Large intestine (tissue), 3 donors: ENCODE measurements at regions not wholly inside any gene's neighbourhood (a gene's known extent, or its start where the extent isn't known, plus 50 kb on each side); places are given as distances from the start of the nearest gene placed in this dataset.

Experiments used
- DNase-seq, 2 donors: peaks; one replicate each; pipeline versions ENCODE4 v3.0.0 to v3.0.0-alpha.2; 2013
- H3K27ac ChIP-seq: one replicate; pipeline ENCODE4 v1.5.1; 2013; ENCODE audit warnings: low read length
- H3K27me3 ChIP-seq: 2 replicates; pipeline ENCODE4 v1.6.1; 2013; ENCODE audit warnings: low read length; ENCODE audit not compliant: control insufficient read depth, insufficient read depth
- H3K36me3 ChIP-seq: 2 replicates; pipeline ENCODE4 v1.6.1; 2013; ENCODE audit warnings: low read length; ENCODE audit not compliant: control insufficient read depth, insufficient read depth
- H3K4me1 ChIP-seq: one replicate; pipeline ENCODE4 v1.6.1; 2013; ENCODE audit warnings: low read length; ENCODE audit not compliant: control insufficient read depth, insufficient read depth
- H3K4me3 ChIP-seq: one replicate; pipeline ENCODE4 v1.5.1; 2013; ENCODE audit warnings: low read length
- H3K9me3 ChIP-seq: one replicate; pipeline ENCODE4 v1.6.1; 2013; ENCODE audit warnings: mild to moderate bottlenecking, low read depth, low read length, moderate library complexity; ENCODE audit not compliant: control insufficient read depth
- WGBS: methylation state at CpG from one replicate; pipeline ENCODE4 v1.1.5; 2013; ENCODE audit warnings: low lambda C conversion rate; ENCODE audit not compliant: insufficient coverage; 5-methylcytosine and 5-hydroxymethylcytosine counted together

- H3K27me3 ChIP-seq, result no peaks in the 10 kb centered on the region
- peaks cover 4% of the 10 kb centered on the region for H3K9me3 ChIP-seq
- H3K4me3 ChIP-seq, result no peak overlapping the region
- no peaks in the 10 kb centered on the region for H3K4me1 ChIP-seq
- no CpG with 5 or more reads among the region's 2 CpGs for WGBS
- no peak overlapping the region for H3K27ac ChIP-seq
- peak in 1 of 2 donors; percentile 22 for DNase-seq
- no peaks in the 10 kb centered on the region for H3K36me3 ChIP-seq
Observed at GRCh38 chr2:6294791-6295190, 570.9 kb downstream of the CMPK2 start.

GRCh38 chr2:6297238-6297637, 568.5 kb downstream of the CMPK2 start:
- no peak for DNase-seq
- no peak overlapping the region for H3K27ac ChIP-seq
- no peaks in the 10 kb centered on the region for H3K4me1 ChIP-seq
- H3K36me3 ChIP-seq, result no peaks in the 10 kb centered on the region
- no CpG with 5 or more reads among the region's 4 CpGs for WGBS
- peaks cover 4% of the 10 kb centered on the region for H3K9me3 ChIP-seq
- H3K4me3 ChIP-seq, result no peak overlapping the region
- H3K27me3 ChIP-seq, result no peaks in the 10 kb centered on the region

DNA sequence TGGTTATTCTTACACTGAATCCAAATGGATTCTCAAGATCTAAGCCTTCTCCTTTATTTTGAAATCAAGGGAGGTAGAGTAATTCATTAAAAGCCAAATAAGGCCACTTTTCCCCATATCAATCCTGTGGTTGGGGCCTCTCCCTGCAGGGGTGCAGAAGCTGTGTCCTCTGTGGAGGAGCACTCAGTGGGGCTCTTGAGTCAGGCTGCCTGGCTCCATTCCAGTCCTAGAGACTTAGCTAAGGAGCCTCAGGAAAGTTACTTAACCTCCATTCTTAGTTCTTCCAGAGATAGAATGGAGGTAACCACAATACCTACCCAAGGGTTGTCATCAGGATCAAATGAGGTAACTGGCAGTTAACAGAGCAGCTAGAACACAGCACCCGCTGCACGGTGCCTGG, 564.3 kb downstream of the CMPK2 start:
- no peaks in the 10 kb centered on the region for H3K36me3 ChIP-seq
- WGBS, result no CpG with 5 or more reads among the region's 2 CpGs
- no peak overlapping the region for H3K27ac ChIP-seq
- H3K27me3 ChIP-seq, result no peaks in the 10 kb centered on the region
- H3K4me1 ChIP-seq, result no peaks in the 10 kb centered on the region
- no peak for DNase-seq
- no peaks in the 10 kb centered on the region for H3K9me3 ChIP-seq
- no peak overlapping the region for H3K4me3 ChIP-seq

DNA sequence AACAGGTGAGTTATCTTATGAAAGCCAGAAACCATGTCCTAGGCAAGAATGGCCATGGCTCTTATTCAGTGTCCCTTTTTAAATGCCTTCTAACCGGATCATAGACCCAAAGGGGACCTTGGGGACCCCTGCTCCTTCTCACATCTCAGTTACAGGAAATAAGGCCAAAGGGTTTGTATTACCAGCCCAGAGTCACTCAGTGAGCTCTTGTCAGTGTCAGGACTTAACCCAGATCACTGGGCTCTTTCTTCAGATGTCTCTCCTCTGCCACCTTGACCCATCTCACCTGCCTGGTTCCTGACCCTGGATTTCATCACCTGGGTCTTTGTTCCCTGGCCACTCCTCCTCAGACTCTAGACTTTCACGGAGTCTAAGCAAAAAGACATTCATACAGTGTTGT, 556.7 kb downstream of the CMPK2 start:
- no peak for DNase-seq
- no peak overlapping the region for H3K4me3 ChIP-seq
- H3K36me3 ChIP-seq, result no peaks in the 10 kb centered on the region
- no peaks in the 10 kb centered on the region for H3K4me1 ChIP-seq
- no peaks in the 10 kb centered on the region for H3K27me3 ChIP-seq
- H3K9me3 ChIP-seq, result no peaks in the 10 kb centered on the region
- no peak overlapping the region for H3K27ac ChIP-seq
- WGBS, result no CpG with 5 or more reads among the region's 2 CpGs

DNA sequence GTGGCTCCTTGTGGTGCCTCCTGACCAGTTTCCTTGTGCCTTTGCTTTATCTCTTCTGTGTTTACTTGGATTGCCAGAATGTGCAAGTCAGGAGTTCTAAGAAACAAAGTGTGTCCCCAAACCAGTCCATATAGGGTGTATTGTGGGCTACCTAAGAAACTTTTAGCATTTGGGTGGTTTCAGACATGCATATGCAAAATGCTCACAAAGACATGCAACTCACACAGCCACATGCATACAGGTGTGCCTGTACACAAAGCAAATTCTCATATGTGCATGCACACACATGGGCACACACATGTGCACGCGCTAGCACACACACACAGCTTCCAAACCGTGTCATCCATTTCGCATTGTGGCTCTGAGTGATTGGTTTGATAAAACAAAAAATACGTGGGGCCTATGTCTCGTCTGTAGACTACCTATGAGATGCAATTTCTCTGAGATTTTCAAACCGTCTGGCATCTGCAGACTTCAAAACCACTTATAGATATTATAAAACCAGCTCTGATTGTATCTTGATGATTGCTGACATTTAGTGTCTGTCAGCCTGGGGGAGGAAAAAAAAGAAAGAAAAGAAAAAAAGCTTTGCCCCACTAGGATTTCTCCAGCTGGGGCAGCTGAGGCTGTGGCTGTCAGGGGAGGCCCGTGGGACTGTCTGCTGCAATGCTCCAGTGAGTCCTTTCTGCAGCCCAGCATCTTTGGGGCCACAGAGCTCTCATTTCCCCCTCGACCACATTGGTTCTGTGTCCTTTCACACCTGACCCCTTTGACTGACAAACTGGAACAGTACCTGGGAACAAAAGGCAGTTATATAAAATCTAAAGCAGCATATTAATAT, 556.1 kb downstream of the CMPK2 start:
- WGBS, result 86% methylated on average over 1 of the region's 9 CpGs
- Histone ChIP-seq H3K4me1 (no peaks in the 10 kb centered on the region), H3K36me3 (no peaks in the 10 kb centered on the region), H3K9me3 (no peaks in the 10 kb centered on the region), H3K27me3 (no peaks in the 10 kb centered on the region), H3K4me3 (no peak overlapping the region), H3K27ac (no peak overlapping the region)
- DNase-seq, result no peak

DNA sequence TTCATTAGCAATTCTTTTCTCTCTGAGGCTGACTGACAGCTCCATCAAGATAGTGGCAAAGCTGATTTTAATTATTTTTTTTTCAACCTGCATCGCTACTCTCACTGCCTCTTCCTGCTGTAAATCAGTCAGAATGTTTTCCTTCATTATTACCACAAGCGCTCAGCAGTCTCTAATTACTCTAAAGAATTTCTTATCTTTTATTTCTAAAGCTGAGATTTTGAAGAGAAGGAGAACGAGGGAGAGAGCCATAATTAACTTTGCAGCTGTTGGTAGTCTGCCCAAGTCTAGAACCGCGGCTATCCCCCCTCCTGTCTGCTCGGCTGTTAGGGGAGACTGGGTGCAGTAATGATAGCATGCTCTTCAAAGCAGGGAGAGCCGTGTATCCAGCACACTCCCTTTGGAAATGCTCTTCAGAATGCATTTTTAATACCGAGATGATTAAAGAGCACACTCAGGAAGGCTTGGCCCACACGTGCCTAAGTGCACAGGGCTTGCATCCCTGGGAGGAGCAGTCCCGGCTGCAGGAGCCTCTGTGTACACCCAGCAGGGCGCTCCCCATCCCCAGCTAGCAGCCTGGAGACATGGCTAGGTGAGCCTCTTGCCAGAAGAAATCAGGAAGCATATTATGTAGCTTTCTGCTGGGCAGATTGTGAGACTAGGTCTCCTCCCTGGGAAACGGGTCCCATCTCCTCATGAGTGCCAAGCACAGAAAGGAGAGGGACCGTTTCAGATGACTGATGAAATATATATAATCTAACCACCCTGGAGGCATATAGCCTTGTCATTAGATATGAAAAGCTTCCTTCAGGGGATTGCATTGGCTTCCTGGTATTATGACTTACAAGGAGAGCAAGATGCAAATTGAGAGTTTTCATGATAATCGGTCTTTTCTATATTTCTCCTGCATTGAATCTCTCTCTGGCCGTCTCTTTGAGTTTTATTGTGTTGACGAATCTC, 555.2 kb downstream of the CMPK2 start:
- DNase-seq, result no peak
- Histone ChIP-seq H3K27ac (no peak overlapping the region), H3K9me3 (no peaks in the 10 kb centered on the region), H3K4me3 (no peak overlapping the region), H3K27me3 (peaks cover 2% of the 10 kb centered on the region), H3K4me1 (no peaks in the 10 kb centered on the region), H3K36me3 (no peaks in the 10 kb centered on the region)
- WGBS, result 52% methylated on average over 5 of the region's 16 CpGs

- DNase-seq, result no peak
- H3K4me3 ChIP-seq, result no peak overlapping the region
- no CpG with 5 or more reads among the region's 6 CpGs for WGBS
- H3K27ac ChIP-seq, result no peak overlapping the region
- no peaks in the 10 kb centered on the region for H3K36me3 ChIP-seq
- no peaks in the 10 kb centered on the region for H3K9me3 ChIP-seq
- no peaks in the 10 kb centered on the region for H3K4me1 ChIP-seq
- peaks cover 2% of the 10 kb centered on the region for H3K27me3 ChIP-seq
Observed at GRCh38 chr2:6312367-6312766, 553.3 kb downstream of the CMPK2 start.

DNA sequence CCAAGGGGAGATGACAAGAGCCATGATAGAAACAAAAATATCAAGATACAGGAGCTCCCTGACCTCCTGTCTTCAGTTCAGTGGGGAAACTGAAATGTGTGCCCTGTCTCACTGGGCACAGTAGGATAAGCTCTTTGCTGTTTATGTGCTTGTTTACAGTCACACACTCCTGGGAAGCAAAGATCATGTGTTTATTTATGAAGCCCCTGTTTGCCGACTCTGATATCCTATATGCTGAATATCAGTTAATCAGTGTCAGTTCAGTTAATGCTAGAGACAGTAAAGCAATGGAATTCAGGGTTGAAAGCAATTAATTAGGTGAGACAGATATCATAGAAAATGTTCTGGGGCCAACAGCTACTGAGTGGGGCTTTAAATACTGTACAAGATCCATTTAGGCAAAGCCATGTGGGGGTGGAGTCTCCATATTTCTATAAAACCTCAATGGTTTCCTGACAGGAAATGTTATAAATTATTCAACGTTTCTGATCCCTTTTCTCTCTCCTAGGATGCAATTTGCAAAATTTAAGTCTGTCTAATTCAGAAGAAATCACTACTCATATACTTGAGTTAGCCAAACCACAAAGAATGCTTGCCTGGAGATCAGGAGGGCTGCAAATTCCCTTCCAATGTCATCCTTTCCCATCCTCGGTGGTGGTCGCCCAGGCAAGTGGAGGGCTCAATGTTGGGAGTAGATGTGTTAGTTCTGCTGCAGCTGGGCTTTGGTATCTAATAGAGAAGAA, 551.3 kb downstream of the CMPK2 start:
- no CpG with 5 or more reads among the region's 4 CpGs for WGBS

GRCh38 chr2:6325616-6326015, 540.1 kb downstream of the CMPK2 start:
- Histone ChIP-seq H3K36me3 (no peaks in the 10 kb centered on the region), H3K9me3 (no peaks in the 10 kb centered on the region), H3K27me3 (no peaks in the 10 kb centered on the region), H3K27ac (no peak overlapping the region), H3K4me1 (no peaks in the 10 kb centered on the region), H3K4me3 (no peak overlapping the region)
- no CpG with 5 or more reads among the region's 9 CpGs for WGBS
- no peak for DNase-seq

More for the DNA sequence above, 551.3 kb downstream of the CMPK2 start:
- Histone ChIP-seq H3K9me3 (no peaks in the 10 kb centered on the region), H3K4me3 (no peak overlapping the region), H3K27ac (no peak overlapping the region), H3K36me3 (no peaks in the 10 kb centered on the region), H3K27me3 (peaks cover 2% of the 10 kb centered on the region), H3K4me1 (no peaks in the 10 kb centered on the region)
- DNase-seq, result no peak

DNA sequence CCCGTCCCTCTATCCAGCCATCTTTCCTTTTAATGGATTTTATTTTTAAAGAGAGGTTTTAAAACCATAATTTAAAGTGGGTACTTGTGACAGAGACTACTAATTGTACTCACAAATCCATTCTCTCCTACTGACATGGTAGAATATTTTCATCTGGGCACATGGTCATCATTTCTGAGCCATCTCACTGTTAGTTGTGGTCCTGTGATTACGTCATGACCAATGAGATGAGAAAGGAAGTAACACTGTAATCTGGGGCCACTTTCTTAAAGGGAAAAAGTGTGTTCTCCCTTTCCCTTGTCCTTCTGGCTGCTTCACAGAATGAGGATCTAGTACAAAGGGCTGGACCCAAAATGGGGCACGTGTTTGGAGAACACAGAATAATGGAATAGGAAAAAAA, 538.7 kb downstream of the CMPK2 start:
- no peak for DNase-seq

More for the DNA sequence above, 538.7 kb downstream of the CMPK2 start:
- H3K27ac ChIP-seq, result no peak overlapping the region
- WGBS, result 100% methylated on average over 1 of the region's 3 CpGs
- no peaks in the 10 kb centered on the region for H3K4me1 ChIP-seq
- no peak overlapping the region for H3K4me3 ChIP-seq
- no peaks in the 10 kb centered on the region for H3K36me3 ChIP-seq
- no peaks in the 10 kb centered on the region for H3K27me3 ChIP-seq
- H3K9me3 ChIP-seq, result no peaks in the 10 kb centered on the region
